ENCODE measurements at regions not wholly inside any gene's neighbourhood (a gene's known extent, or its start where the extent isn't known, plus 50 kb on each side); places are given as distances from the start of the nearest gene placed in this dataset.
A peak's percentile ranks its signal among the peaks of the same experiment; 100 is the strongest.
"Not testable (repeated sequence)": the region's sequence is repeated elsewhere in the genome, so short reads cannot be mapped to it uniquely, and the experiment has no call there.

DNA sequence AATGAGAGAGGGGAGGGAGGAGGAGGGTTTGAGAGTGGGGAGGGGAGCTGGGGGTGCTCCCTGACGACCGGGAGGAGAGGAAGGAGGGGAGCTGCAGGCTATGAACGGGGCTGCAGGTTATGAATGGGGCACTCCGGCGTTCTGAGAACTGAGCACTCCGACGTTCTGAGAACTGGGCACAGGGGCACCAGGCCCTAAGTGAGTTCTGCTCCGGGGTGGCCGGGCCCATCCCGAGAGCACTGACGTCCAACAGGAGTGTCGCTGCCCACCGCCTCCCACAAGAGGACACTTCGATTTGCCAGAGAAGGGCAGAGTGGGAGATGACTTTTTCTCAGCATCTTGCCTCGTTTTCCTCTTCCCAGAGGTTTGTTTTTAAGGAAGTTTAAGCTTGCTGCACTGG is 204.5 kb upstream of the ZNF469 start:
- H3K4me3 ChIP-seq; H3K27ac ChIP-seq; H3K36me3 ChIP-seq; H3K9me3 ChIP-seq; H3K27me3 ChIP-seq; H3K4me1 ChIP-seq; intact Hi-C loops (cut with DNase I; ENCODE audit: low total_unique reads): not testable (repeated sequence)
- peak in 1 of 2 donors; percentile 7 for DNase-seq
- WGBS, 5 donors = 72 to 86% (median 82%) methylated on average over 13 to 15 of the region's 15 CpGs

DNA sequence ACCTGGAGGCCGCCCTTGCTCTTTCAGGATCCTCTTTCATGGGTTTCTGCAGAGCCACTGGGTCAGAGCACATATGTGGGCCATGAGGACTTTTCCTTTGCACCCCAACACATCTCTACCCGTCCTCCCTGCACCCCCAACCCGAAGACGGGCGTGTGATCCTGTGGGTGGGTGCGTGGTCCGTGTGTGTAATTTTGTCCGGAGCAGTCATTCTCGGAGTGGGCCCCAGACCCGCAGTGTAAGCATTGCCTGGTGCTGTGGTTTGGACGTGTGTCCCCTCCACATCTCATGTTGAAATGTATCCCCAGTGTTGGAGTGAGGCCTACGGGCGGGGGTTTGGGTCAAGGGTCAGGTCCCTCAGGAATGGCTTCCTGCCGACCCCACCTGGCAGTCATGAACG is 203.9 kb upstream of the ZNF469 start:
- H3K4me3 ChIP-seq; H3K27ac ChIP-seq; H3K27me3 ChIP-seq; H3K36me3 ChIP-seq; H3K9me3 ChIP-seq; H3K4me1 ChIP-seq; intact Hi-C loops (cut with DNase I; ENCODE audit: low total_unique reads): not testable (repeated sequence)
- 80 to 91% (median 81%) methylated on average over 11 to 15 of the region's 15 CpGs for WGBS, 5 donors
- DNase-seq = peak in 1 of 2 donors; percentile 11

DNA sequence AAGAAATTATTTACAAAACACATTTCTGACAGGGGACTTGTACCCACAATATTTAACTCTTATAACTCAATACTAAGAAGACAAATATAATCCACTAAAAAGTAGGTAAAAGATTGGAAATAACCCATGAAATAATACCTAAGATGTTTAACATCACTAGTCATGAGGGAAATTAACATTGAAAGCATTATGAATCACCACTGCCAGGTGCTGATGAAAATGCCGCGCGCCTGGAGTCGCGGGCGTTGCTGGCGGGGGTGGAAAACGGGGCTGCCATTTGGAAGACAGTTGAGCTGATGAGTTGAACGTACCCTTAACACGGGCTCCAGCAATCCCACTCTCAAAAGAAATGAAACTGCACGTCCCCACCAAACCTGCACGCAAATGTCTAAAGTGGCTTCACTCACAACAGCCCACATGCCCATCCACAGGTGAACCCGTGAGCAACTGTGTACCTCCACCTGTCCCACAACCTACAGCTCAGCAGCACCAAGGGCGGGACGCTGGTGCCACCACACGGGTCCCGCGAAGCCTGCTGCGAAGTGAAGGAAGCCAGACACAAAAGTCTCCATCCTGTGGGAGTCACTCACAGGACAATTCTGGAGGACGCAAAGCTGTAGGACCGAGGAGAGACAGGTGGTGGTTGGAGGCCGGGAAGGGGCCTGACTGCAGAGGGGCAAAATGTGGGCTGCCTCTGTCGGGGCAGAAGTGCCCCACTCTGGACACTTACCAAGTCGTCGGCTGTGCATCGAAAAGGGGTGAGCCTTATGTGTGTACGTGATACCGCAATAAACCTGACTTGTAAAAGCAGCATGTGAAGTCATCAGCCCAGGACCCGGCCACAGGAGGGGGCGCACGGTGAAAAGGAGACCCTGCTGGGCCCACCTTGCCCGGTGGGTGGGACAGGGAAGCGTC is 199.5 kb upstream of the ZNF469 start:
- H3K27me3 ChIP-seq; H3K27ac ChIP-seq; H3K36me3 ChIP-seq; intact Hi-C loops (cut with DNase I; ENCODE audit: low total_unique reads); H3K4me3 ChIP-seq; H3K4me1 ChIP-seq; H3K9me3 ChIP-seq: not testable (repeated sequence)
- 79 to 90% (median 88%) methylated on average over 32 to 33 of the region's 33 CpGs for WGBS, 5 donors
- peak in 1 of 2 donors; percentile 13 for DNase-seq

- H3K27me3 ChIP-seq; intact Hi-C loops (cut with DNase I; ENCODE audit: low total_unique reads); DNase-seq; H3K9me3 ChIP-seq; H3K27ac ChIP-seq; H3K4me3 ChIP-seq; H3K36me3 ChIP-seq; H3K4me1 ChIP-seq: not testable (repeated sequence)
- WGBS, 5 donors = 78 to 92% (median 88%) methylated on average over 5 to 10 of the region's 14 CpGs
Measured at GRCh38 chr16:88184053-88184452, 198.7 kb upstream of the ZNF469 start.

- 89 to 97% (median 93%) methylated on average over 14 to 33 of the region's 36 CpGs for WGBS, 5 donors
- H3K27ac ChIP-seq; H3K27me3 ChIP-seq; intact Hi-C loops (cut with DNase I; ENCODE audit: low total_unique reads); H3K4me1 ChIP-seq; H3K4me3 ChIP-seq; H3K36me3 ChIP-seq; H3K9me3 ChIP-seq: not testable (repeated sequence)
- DNase-seq = peak in 1 of 2 donors; percentile 17
Measured at GRCh38 chr16:88184566-88185355, 198.0 kb upstream of the ZNF469 start.

GRCh38 chr16:88185406-88185805 is 197.4 kb upstream of the ZNF469 start:
- H3K27ac ChIP-seq; H3K4me1 ChIP-seq; H3K36me3 ChIP-seq; H3K9me3 ChIP-seq; H3K27me3 ChIP-seq; DNase-seq; intact Hi-C loops (cut with DNase I; ENCODE audit: low total_unique reads); H3K4me3 ChIP-seq: not testable (repeated sequence)
- WGBS, 5 donors = 95 to 100% (median 97%) methylated on average over 4 to 9 of the region's 9 CpGs

GRCh38 chr16:88185976-88186888 is 196.5 kb upstream of the ZNF469 start:
- H3K4me3 ChIP-seq; intact Hi-C loops (cut with DNase I; ENCODE audit: low total_unique reads); H3K36me3 ChIP-seq; H3K4me1 ChIP-seq; H3K27ac ChIP-seq; H3K27me3 ChIP-seq; H3K9me3 ChIP-seq: not testable (repeated sequence)
- peak; percentile 19 to 67 for DNase-seq
- WGBS, 5 donors = 51 to 82% (median 66%) methylated on average over 23 to 54 of the region's 55 CpGs

- H3K36me3 ChIP-seq; DNase-seq; H3K27ac ChIP-seq; intact Hi-C loops (cut with DNase I; ENCODE audit: low total_unique reads); H3K4me3 ChIP-seq; H3K9me3 ChIP-seq; H3K27me3 ChIP-seq; H3K4me1 ChIP-seq: not testable (repeated sequence)
- WGBS, 5 donors = 69 to 78% (median 70%) methylated on average over 11 to 19 of the region's 27 CpGs
Measured at GRCh38 chr16:88186889-88187870, 195.6 kb upstream of the ZNF469 start.

DNA sequence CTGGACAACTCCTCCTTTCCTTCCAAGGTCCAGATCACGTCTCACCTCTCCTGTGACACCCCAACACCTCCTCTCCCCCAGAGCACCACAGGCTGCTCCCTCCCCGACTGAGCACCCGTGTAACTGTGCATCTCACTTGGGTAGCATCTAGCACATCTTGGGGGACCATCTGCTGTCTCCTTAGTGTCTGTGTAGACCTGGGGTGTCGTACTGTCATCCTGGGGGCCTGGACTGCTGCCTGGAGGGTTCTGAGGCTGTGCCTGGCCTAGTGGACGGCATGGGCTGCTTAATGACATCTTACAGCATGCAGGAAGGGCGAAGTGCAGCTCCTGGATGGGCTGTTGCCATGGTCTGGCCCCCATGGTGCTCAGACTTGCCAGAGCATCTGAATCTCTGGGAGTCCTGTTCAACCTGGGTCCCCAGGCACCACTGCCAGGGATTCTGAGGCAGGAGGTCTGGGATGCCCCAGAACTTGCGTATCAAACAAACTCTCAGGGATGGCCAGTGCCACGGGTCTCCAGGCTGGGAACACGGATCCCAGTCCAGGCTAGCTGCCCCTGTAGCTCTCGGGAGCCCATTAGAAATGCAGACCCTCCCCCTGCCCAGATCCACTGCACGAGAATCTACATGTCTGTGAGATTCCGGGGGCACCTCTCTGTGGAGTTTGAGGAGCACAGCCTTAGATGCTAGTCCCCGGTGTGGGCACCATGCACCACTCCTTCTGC is 194.4 kb upstream of the ZNF469 start:
- WGBS, 5 donors = 86 to 100% (median 89%) methylated on average over 3 to 13 of the region's 13 CpGs; no CpG with 5 or more reads in 1 of the 5 donors
- H3K9me3 ChIP-seq; intact Hi-C loops (cut with DNase I; ENCODE audit: low total_unique reads); H3K4me3 ChIP-seq; H3K4me1 ChIP-seq; H3K27me3 ChIP-seq; H3K27ac ChIP-seq; H3K36me3 ChIP-seq: not testable (repeated sequence)
- peak in 1 of 2 donors; percentile 16 for DNase-seq

- H3K4me3 ChIP-seq = not testable (repeated sequence)
Measured at GRCh38 chr16:88190592-88191095, 192.1 kb upstream of the ZNF469 start.

More at GRCh38 chr16:88190592-88191095, 192.1 kb upstream of the ZNF469 start:
- H3K9me3 ChIP-seq, H3K4me1 ChIP-seq, H3K27me3 ChIP-seq, H3K36me3 ChIP-seq, H3K27ac ChIP-seq, DNase-seq: not testable (repeated sequence)
- 11 to 64% (median 56%) methylated on average over 1 to 3 of the region's 3 CpGs for WGBS, 5 donors
- intact Hi-C loops (cut with DNase I; ENCODE audit: low total_unique reads) = loop anchor here (10.0 kb wide), 1 partner anchor 244 kb away; no protein-coding TSS in a partner anchor
